ENCODE measurements at regions not wholly inside any gene's neighbourhood (a gene's known extent, or its start where the extent isn't known, plus 50 kb on each side); places are given as distances from the start of the nearest gene placed in this dataset.

- FAIRE-seq, result no peak
Measured at GRCh38 chr1:218686258-218686657, 341.1 kb downstream of the TGFB2 start.

- FAIRE-seq, result no peak
Measured at GRCh38 chr1:218686761-218687160, 341.6 kb downstream of the TGFB2 start.

GRCh38 chr1:218692808-218693207 lies 347.7 kb downstream of the TGFB2 start:
- no peak for FAIRE-seq

- no peak for FAIRE-seq
Measured at GRCh38 chr1:218693599-218693998, 348.5 kb downstream of the TGFB2 start.

GRCh38 chr1:218694085-218694484 lies 348.9 kb downstream of the TGFB2 start:
- FAIRE-seq, result no peak

GRCh38 chr1:218694636-218695035 lies 349.5 kb downstream of the TGFB2 start:
- FAIRE-seq, result no peak

- FAIRE-seq, result no peak
Measured at GRCh38 chr1:218695525-218695924, 350.4 kb downstream of the TGFB2 start.

GRCh38 chr1:218698141-218698540 lies 353.0 kb downstream of the TGFB2 start:
- no peak for FAIRE-seq

GRCh38 chr1:218699421-218699820 lies 354.3 kb downstream of the TGFB2 start:
- no peak for FAIRE-seq

GRCh38 chr1:218699865-218700264 lies 354.7 kb downstream of the TGFB2 start:
- no peak for FAIRE-seq

- FAIRE-seq, result no peak
Measured at GRCh38 chr1:218700666-218701065, 355.5 kb downstream of the TGFB2 start.

- no peak for FAIRE-seq
Measured at GRCh38 chr1:218701131-218701530, 356.0 kb downstream of the TGFB2 start.

- FAIRE-seq, result no peak
Measured at GRCh38 chr1:218702775-218703174, 357.6 kb downstream of the TGFB2 start.

- no peak for FAIRE-seq
Measured at GRCh38 chr1:218703836-218704235, 358.7 kb downstream of the TGFB2 start.

- no peak for FAIRE-seq
Measured at GRCh38 chr1:218705391-218705790, 360.3 kb downstream of the TGFB2 start.

- FAIRE-seq, result no peak
Measured at GRCh38 chr1:218705911-218706893, 361.1 kb downstream of the TGFB2 start.

- FAIRE-seq, result no peak
Measured at GRCh38 chr1:218711001-218711400, 365.9 kb downstream of the TGFB2 start.

- no peak for FAIRE-seq
Measured at GRCh38 chr1:218711884-218712674, 366.9 kb downstream of the TGFB2 start.

GRCh38 chr1:218712677-218713076 lies 367.5 kb downstream of the TGFB2 start:
- FAIRE-seq, result no peak

GRCh38 chr1:218715961-218716669 lies 371.0 kb downstream of the TGFB2 start:
- FAIRE-seq, result no peak

- FAIRE-seq, result no peak
Measured at GRCh38 chr1:218717575-218717974, 372.4 kb downstream of the TGFB2 start.

- no peak for FAIRE-seq
Measured at GRCh38 chr1:218718206-218718605, 373.1 kb downstream of the TGFB2 start.

- no peak for FAIRE-seq
Measured at GRCh38 chr1:218718977-218719376, 373.8 kb downstream of the TGFB2 start.
